ENCODE measurements at regions not wholly inside any gene's neighbourhood (a gene's known extent, or its start where the extent isn't known, plus 50 kb on each side); places are given as distances from the start of the nearest gene placed in this dataset.
A peak's percentile ranks its signal among the peaks of the same experiment; 100 is the strongest.
"Not testable (repeated sequence)": the region's sequence is repeated elsewhere in the genome, so short reads cannot be mapped to it uniquely, and the experiment has no call there.

- DNase-seq, result no peak
Observed at GRCh38 chr4:66091786-66092185, 421.5 kb upstream of the EPHA5 start.

GRCh38 chr4:66073961-66074360 is 403.7 kb upstream of the EPHA5 start:
- DNase-seq, result no peak

- DNase-seq, result no peak
Observed at GRCh38 chr4:66071911-66072310, 401.6 kb upstream of the EPHA5 start.

GRCh38 chr4:66062921-66063320 is 392.6 kb upstream of the EPHA5 start:
- DNase-seq, result peak; percentile 20

GRCh38 chr4:66062044-66062443 is 391.8 kb upstream of the EPHA5 start:
- no peak for DNase-seq

- DNase-seq, result no peak
Observed at GRCh38 chr4:66059556-66059955, 389.3 kb upstream of the EPHA5 start.

- DNase-seq, result no peak
Observed at GRCh38 chr4:66059136-66059535, 388.8 kb upstream of the EPHA5 start.

- DNase-seq, result no peak
Observed at GRCh38 chr4:66055999-66056398, 385.7 kb upstream of the EPHA5 start.

- DNase-seq, result no peak
Observed at GRCh38 chr4:66052426-66052825, 382.1 kb upstream of the EPHA5 start.

GRCh38 chr4:66048861-66049260 is 378.6 kb upstream of the EPHA5 start:
- no peak for DNase-seq

- no peak for DNase-seq
Observed at GRCh38 chr4:66045913-66046312, 375.6 kb upstream of the EPHA5 start.

GRCh38 chr4:66035701-66036100 is 365.4 kb upstream of the EPHA5 start:
- DNase-seq, result no peak

- peak; percentile 65 for DNase-seq
Observed at GRCh38 chr4:66034671-66035070, 364.4 kb upstream of the EPHA5 start.

- DNase-seq, result peak; percentile 43
Observed at GRCh38 chr4:66034262-66034661, 364.0 kb upstream of the EPHA5 start.

GRCh38 chr4:66032571-66032970 is 362.3 kb upstream of the EPHA5 start:
- DNase-seq, result no peak

- no peak for DNase-seq
Observed at GRCh38 chr4:66028668-66029067, 358.4 kb upstream of the EPHA5 start.

GRCh38 chr4:66023061-66023460 is 352.8 kb upstream of the EPHA5 start:
- no peak for DNase-seq

- DNase-seq, result no peak
Observed at GRCh38 chr4:66017671-66018070, 347.4 kb upstream of the EPHA5 start.

GRCh38 chr4:66016240-66016639 is 346.0 kb upstream of the EPHA5 start:
- no peak for DNase-seq

GRCh38 chr4:66014146-66014765 is 344.0 kb upstream of the EPHA5 start:
- no peak for DNase-seq

- DNase-seq, result no peak
Observed at GRCh38 chr4:66000510-66001117, 330.3 kb upstream of the EPHA5 start.

- DNase-seq, result no peak
Observed at GRCh38 chr4:65999518-65999871, 329.2 kb upstream of the EPHA5 start.

GRCh38 chr4:65998807-65999517 is 328.7 kb upstream of the EPHA5 start:
- not testable (repeated sequence) for DNase-seq

- DNase-seq, result no peak
Observed at GRCh38 chr4:65983061-65983460, 312.8 kb upstream of the EPHA5 start.

- DNase-seq, result no peak
Observed at GRCh38 chr4:65976287-65976686, 306.0 kb upstream of the EPHA5 start.
